HG02870 (cell line): ENCODE measurements at regions not wholly inside any gene's neighbourhood (a gene's known extent, or its start where the extent isn't known, plus 50 kb on each side); places are given as distances from the start of the nearest gene placed in this dataset.

Experiments used
- ATAC-seq: cut with Tn5 transposase; IDR thresholded peaks from one replicate; pipeline ENCODE4 v1.9.1; 2021; ENCODE audit warnings: mild to moderate bottlenecking, moderate library complexity; ENCODE audit not compliant: unreplicated experiment

- no peak for ATAC-seq
Observed at GRCh38 chr14:97760050-97760449, 962.9 kb downstream of the VRK1 start.

- ATAC-seq = no peak
Observed at GRCh38 chr14:97762386-97762785, 965.2 kb downstream of the VRK1 start.

- ATAC-seq = no peak
Observed at GRCh38 chr14:97771340-97772045, 974.3 kb downstream of the VRK1 start.

GRCh38 chr14:97773598-97773997 lies 976.4 kb downstream of the VRK1 start:
- no peak for ATAC-seq

GRCh38 chr14:97776890-97777558 lies 979.8 kb downstream of the VRK1 start:
- no peak for ATAC-seq

- no peak for ATAC-seq
Observed at GRCh38 chr14:97777622-97778355, 980.6 kb downstream of the VRK1 start.

GRCh38 chr14:97779140-97779539 lies 982.0 kb downstream of the VRK1 start:
- ATAC-seq = no peak

GRCh38 chr14:97780804-97781203 lies 983.6 kb downstream of the VRK1 start:
- no peak for ATAC-seq

- no peak for ATAC-seq
Observed at GRCh38 chr14:97781961-97782360, 984.8 kb downstream of the VRK1 start.

- no peak for ATAC-seq
Observed at GRCh38 chr14:97782871-97783414, 985.8 kb downstream of the VRK1 start.

- ATAC-seq = no peak
Observed at GRCh38 chr14:97785495-97785894, 988.3 kb downstream of the VRK1 start.

GRCh38 chr14:97788364-97788763 lies 991.2 kb downstream of the VRK1 start:
- no peak for ATAC-seq

GRCh38 chr14:97788846-97789526 lies 991.8 kb downstream of the VRK1 start:
- no peak for ATAC-seq

GRCh38 chr14:97791072-97791471 lies 993.9 kb downstream of the VRK1 start:
- no peak for ATAC-seq

GRCh38 chr14:97791906-97792305 lies 994.7 kb downstream of the VRK1 start:
- no peak for ATAC-seq

GRCh38 chr14:97796511-97796910 lies 999.3 kb downstream of the VRK1 start:
- no peak for ATAC-seq

GRCh38 chr14:97798176-97798575 lies 1001.0 kb downstream of the VRK1 start:
- ATAC-seq = no peak

- ATAC-seq = no peak
Observed at GRCh38 chr14:97802430-97803373, 1005.5 kb downstream of the VRK1 start.

GRCh38 chr14:97804056-97804455 lies 1006.9 kb downstream of the VRK1 start:
- ATAC-seq = no peak

- ATAC-seq = no peak
Observed at GRCh38 chr14:97806891-97807290, 1009.7 kb downstream of the VRK1 start.
